OCI-LY7 (cell line): ENCODE measurements at regions not wholly inside any gene's neighbourhood (a gene's known extent, or its start where the extent isn't known, plus 50 kb on each side); places are given as distances from the start of the nearest gene placed in this dataset.
"Not testable (repeated sequence)": the region's sequence is repeated elsewhere in the genome, so short reads cannot be mapped to it uniquely, and the experiment has no call there.

Source experiments
- BruUV-seq: library from RNA; stranded (reverse); fragments of 400-500 nt; replicated peaks from 2 replicates; lab custom pipeline; 2021; lab: Mats Ljungman, UMichigan
- CTCF ChIA-PET: fragments of 300-600 bp; sonication (Branson Sonifier 250); formaldehyde crosslinking; loops from one replicate; lab custom pipeline; 2022; ENCODE audit warnings: antibody characterized with exemption; ENCODE audit not compliant: unreplicated experiment; lab: Charles Lee
- POLR2A ChIA-PET: fragments of 300-600 bp; sonication (Branson Sonifier 250); formaldehyde crosslinking; loops from one replicate; lab custom pipeline; 2022; ENCODE audit warnings: antibody characterized with exemption; lab: Charles Lee
- DNase-seq: peaks from one replicate; pipeline ENCODE4 v3.0.0-alpha.2; 2015; ENCODE audit warnings: low spot score
- H2AFZ ChIP-seq: fragments of 200-600 bp; sonication (generic), shearing (Covaris generic); 2 replicates; pipeline ENCODE4 v1.6.1; 2014; ENCODE audit warnings: mild to moderate bottlenecking, antibody characterized with exemption, low read length, moderate library complexity
- H3K27ac ChIP-seq: fragments of 200-600 bp; sonication (generic); 2 replicates; pipeline ENCODE4 v1.5.1; 2014; ENCODE audit warnings: mixed run types, low read depth, mild to moderate bottlenecking, moderate library complexity, low read length, inconsistent platforms; ENCODE audit not compliant: poor library complexity, severe bottlenecking
- H3K36me3 ChIP-seq: fragments of 200-600 bp; sonication (generic); 2 replicates; pipeline ENCODE4 v1.6.1; 2014; ENCODE audit warnings: mild to moderate bottlenecking, antibody characterized with exemption, low read length, moderate library complexity, mixed read lengths; ENCODE audit not compliant: insufficient read depth
- H3K4me1 ChIP-seq: fragments of 200-600 bp; sonication (generic); 2 replicates; pipeline ENCODE4 v1.5.1; 2014; ENCODE audit warnings: mild to moderate bottlenecking, low read length; ENCODE audit not compliant: insufficient read depth, poor library complexity, severe bottlenecking
- H3K4me2 ChIP-seq: fragments of 200-600 bp; sonication (generic); 2 replicates; pipeline ENCODE4 v1.6.1; 2014; ENCODE audit warnings: mild to moderate bottlenecking, low read length
- H3K4me3 ChIP-seq: fragments of 200-600 bp; sonication (generic); 2 replicates; pipeline ENCODE4 v1.5.1; 2014; ENCODE audit warnings: mild to moderate bottlenecking, low read depth, low read length; ENCODE audit not compliant: poor library complexity, severe bottlenecking
- H3K79me2 ChIP-seq: fragments of 200-600 bp; sonication (generic); 2 replicates; pipeline ENCODE4 v1.6.1; 2016; ENCODE audit warnings: low read depth, mild to moderate bottlenecking, low read length, moderate library complexity, mixed read lengths; ENCODE audit not compliant: insufficient read depth
- H3K9me2 ChIP-seq: fragments of 200-600 bp; sonication (generic); 2 replicates; pipeline ENCODE4 v1.6.1; 2016; ENCODE audit warnings: mild to moderate bottlenecking, low read length, mixed read lengths; ENCODE audit not compliant: insufficient read depth
- H3K9me3 ChIP-seq: fragments of 200-600 bp; sonication (generic); 2 replicates; pipeline ENCODE4 v1.6.1; 2014; ENCODE audit warnings: mild to moderate bottlenecking, mixed run types, low read length, mixed read lengths
- H4K20me1 ChIP-seq: fragments of 200-600 bp; sonication (generic); 2 replicates; pipeline ENCODE4 v1.6.1; 2014; ENCODE audit warnings: mild to moderate bottlenecking, antibody characterized with exemption, low read length, moderate library complexity, mixed read lengths; ENCODE audit not compliant: insufficient read depth
- CTCF ChIP-seq: fragments of 200-600 bp; sonication (generic); conservative IDR thresholded peaks from 2 replicates; pipeline ENCODE4 v1.5.1; 2014; ENCODE audit warnings: mild to moderate bottlenecking, antibody characterized with exemption, low read length, moderate library complexity, mixed read lengths
- EZH2phosphoT487 ChIP-seq: fragments of 200-600 bp; sonication (generic); IDR thresholded peaks from 2 replicates; pipeline ENCODE4 v1.6.1; 2018; ENCODE audit warnings: low read depth, borderline replicate concordance, mild to moderate bottlenecking, mixed run types, antibody characterized with exemption, low read length, moderate library complexity, mixed read lengths
- intact Hi-C: fragments of 100-400 bp; cut with micrococcal nuclease; formaldehyde crosslinking; loops from one replicate; pipeline ENCODE4 v1.10.0; 2022; ENCODE audit not compliant: unreplicated experiment

DNA sequence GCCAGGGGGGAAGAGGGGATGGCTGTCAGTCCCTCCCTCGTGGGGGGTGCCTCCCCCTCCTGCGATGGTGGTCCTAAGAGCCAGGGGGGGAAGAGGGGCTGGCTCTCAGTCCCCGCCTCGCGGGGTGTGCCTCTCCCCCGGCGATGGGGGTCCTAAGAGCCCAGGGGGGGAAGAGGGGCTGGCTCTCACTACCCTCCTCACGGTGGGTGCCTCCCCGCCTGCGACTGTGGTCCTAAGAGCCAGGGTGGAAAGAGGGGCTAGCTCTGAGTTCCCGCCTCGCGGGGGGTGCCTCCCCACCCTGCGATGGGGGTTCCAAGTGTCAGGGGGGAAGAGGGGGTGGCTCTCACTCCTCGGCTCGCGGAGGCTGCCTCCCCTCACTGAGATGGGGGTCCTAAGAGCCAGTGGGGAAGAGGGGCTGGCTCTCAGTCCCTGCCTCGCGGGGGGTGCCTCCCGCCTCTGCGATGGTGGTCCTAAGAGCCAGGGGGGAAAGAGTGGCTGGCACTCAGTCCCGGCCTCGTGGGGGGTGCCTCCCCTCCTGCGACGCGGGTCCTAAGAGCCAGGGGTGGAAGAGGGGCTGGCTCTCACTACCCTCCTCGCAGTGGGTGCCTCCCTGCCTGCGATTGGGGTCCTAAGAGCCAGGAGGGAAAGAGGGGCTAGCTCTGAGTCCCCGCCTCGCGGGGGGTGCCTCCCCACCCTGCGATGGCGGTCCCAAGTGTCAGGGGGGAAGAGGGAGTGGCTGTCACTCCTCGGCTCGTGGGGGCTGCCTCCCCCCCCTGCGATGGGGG is 2325.6 kb upstream of the PCDH20 start:
- Histone ChIP-seq H3K27ac (no peak overlapping the region), H3K9me3 (no peaks in the 10 kb centered on the region), H3K36me3 (no peaks in the 10 kb centered on the region), H3K4me1 (no peaks in the 10 kb centered on the region), H3K79me2 (no peaks in the 10 kb centered on the region), H3K9me2 (no peaks in the 10 kb centered on the region), H3K4me3 (no peak overlapping the region), H2AFZ (no peak overlapping the region), H4K20me1 (no peaks in the 10 kb centered on the region), H3K4me2 (no peak overlapping the region)
- TF ChIP-seq CTCF: no peak
- no peak for DNase-seq
- ChIA-PET CTCF (no interaction called here), POLR2A (no interaction called here)
- intact Hi-C loops: no loop called here
- no TSS peak for BruUV-seq

DNA sequence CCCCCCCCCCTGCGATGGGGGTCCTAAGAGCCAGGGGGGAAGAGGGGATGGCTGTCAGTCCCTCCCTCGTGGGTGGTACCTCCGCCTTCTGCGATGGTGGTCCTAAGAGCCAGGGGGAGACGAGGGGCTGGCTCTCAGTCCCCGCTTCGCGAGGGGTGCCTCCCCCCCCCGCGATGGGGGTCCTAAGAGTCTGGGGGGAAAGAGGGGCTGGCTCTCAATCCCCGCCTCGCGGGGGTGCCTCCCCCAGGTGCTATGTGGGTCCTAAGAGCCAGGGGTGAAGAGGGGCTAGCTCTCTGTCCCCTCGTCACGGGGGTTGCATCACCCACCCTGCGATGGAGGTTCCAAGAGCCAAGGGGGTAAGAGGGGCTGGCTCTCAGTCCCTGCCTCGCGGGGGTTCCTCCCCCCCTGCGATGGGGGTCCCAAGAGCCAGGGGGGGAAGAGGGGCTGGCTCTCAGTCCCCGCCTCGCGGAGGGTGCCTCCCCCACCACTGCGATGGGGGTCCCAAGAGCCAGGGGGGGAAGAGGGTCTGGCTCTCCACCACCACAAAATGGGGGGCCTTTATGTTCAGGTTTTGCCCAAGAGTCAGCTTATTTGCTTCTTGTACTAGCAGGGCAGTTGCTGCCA is 2323.6 kb upstream of the PCDH20 start:
- POLR2A ChIA-PET, H3K79me2 ChIP-seq, BruUV-seq, CTCF ChIA-PET, H3K27ac ChIP-seq, DNase-seq, H3K4me3 ChIP-seq, H3K4me2 ChIP-seq, intact Hi-C loops, H3K9me2 ChIP-seq, H4K20me1 ChIP-seq, H3K9me3 ChIP-seq, H3K36me3 ChIP-seq, H3K4me1 ChIP-seq, H2AFZ ChIP-seq: not testable (repeated sequence)

- Histone ChIP-seq H3K9me2 (no peaks in the 10 kb centered on the region), H3K4me1 (no peaks in the 10 kb centered on the region), H3K79me2 (no peaks in the 10 kb centered on the region), H3K4me2 (no peak overlapping the region), H4K20me1 (no peaks in the 10 kb centered on the region), H3K9me3 (no peaks in the 10 kb centered on the region), H3K4me3 (no peak overlapping the region), H3K36me3 (no peaks in the 10 kb centered on the region), H2AFZ (no peak overlapping the region), H3K27ac (no peak overlapping the region)
- intact Hi-C loops: no loop called here
- ChIA-PET CTCF (no interaction called here), POLR2A (no interaction called here)
- TF ChIP-seq EZH2phosphoT487: no peak
- no peak for TF ChIP-seq CTCF
- no peak for DNase-seq
- no TSS peak for BruUV-seq
Measured at GRCh38 chr13:63737418-63737817, 2321.8 kb upstream of the PCDH20 start.
